ENCODE measurements at regions not wholly inside any gene's neighbourhood (a gene's known extent, or its start where the extent isn't known, plus 50 kb on each side); places are given as distances from the start of the nearest gene placed in this dataset.

- H3K27me3 Mint-ChIP-seq: no peaks in the 10 kb centered on the region
- Histone ChIP-seq H3K36me3 (ENCODE audit: insufficient read depth, low read length) (no peaks in the 10 kb centered on the region), H3K27ac (ENCODE audit: low read depth in 1 of 2, low read length in 2 of 2) (no peak overlapping the region), H3K4me3 (ENCODE audit: low read length) (no peak overlapping the region), H3K9me3 (ENCODE audit: control insufficient read depth in 1 of 2, insufficient read depth in 1 of 2, low read length in 2 of 2) (peaks cover 0 to 6% of the 10 kb centered on the region in 2 experiments), H3K27me3 (ENCODE audit: control insufficient read depth in 1 of 2, insufficient read depth in 2 of 2, low read length in 2 of 2) (no peaks in the 10 kb centered on the region), H3K4me1 (ENCODE audit: insufficient read depth, low read length) (no peaks in the 10 kb centered on the region)
- ChIA-PET CTCF (no interaction called here), POLR2A (no interaction called here)
- TF ChIP-seq CTCF (IDR thresholded peaks at IDR 0.05): no peak
- no peak overlapping the region for H3K27ac Mint-ChIP-seq
- no peak overlapping the region for H3K4me3 Mint-ChIP-seq
- no peak for DNase-seq
- peaks cover 2% of the 10 kb centered on the region for H3K9me3 Mint-ChIP-seq
- no peaks in the 10 kb centered on the region for H3K4me1 Mint-ChIP-seq (ENCODE audit: low read depth)
- intact Hi-C loops (cut with DNase I, micrococcal nuclease): no loop called here
- no peak for ATAC-seq (ENCODE audit: poor library complexity)
- H3K36me3 Mint-ChIP-seq (ENCODE audit: low read depth): no peaks in the 10 kb centered on the region
Measured at GRCh38 chr12:77429426-77429825, 364.1 kb upstream of the E2F7 start.

GRCh38 chr12:77421152-77421551 is 355.8 kb upstream of the E2F7 start:
- no peak for DNase-seq
- intact Hi-C loops (cut with DNase I, micrococcal nuclease): no loop called here
- Mint-ChIP-seq H3K4me1 (ENCODE audit: low read depth) (no peaks in the 10 kb centered on the region), H3K36me3 (ENCODE audit: low read depth) (no peaks in the 10 kb centered on the region), H3K9me3 (peaks cover 2% of the 10 kb centered on the region), H3K4me3 (no peak overlapping the region), H3K27me3 (no peaks in the 10 kb centered on the region), H3K27ac (no peak overlapping the region)
- no peak overlapping the region for H3K4me3 ChIP-seq (ENCODE audit: low read length)
- no peaks in the 10 kb centered on the region for H3K36me3 ChIP-seq (ENCODE audit: insufficient read depth, low read length)
- no peaks in the 10 kb centered on the region for H3K4me1 ChIP-seq (ENCODE audit: insufficient read depth, low read length)
- H3K27ac ChIP-seq (ENCODE audit: low read depth in 1 of 2, low read length in 2 of 2): no peak overlapping the region
- ChIA-PET POLR2A (no interaction called here), CTCF (no interaction called here)
- ATAC-seq (ENCODE audit: poor library complexity): no peak
- peaks cover 5% of the 10 kb centered on the region in 2 experiments for H3K9me3 ChIP-seq (ENCODE audit: control insufficient read depth in 1 of 2, insufficient read depth in 1 of 2, low read length in 2 of 2)
- TF ChIP-seq CTCF (IDR thresholded peaks at IDR 0.05): no peak
- no peaks in the 10 kb centered on the region for H3K27me3 ChIP-seq (ENCODE audit: control insufficient read depth in 1 of 2, insufficient read depth in 2 of 2, low read length in 2 of 2)

GRCh38 chr12:77409551-77409950 is 344.2 kb upstream of the E2F7 start:
- intact Hi-C loops (cut with DNase I, micrococcal nuclease): no loop called here
- Histone ChIP-seq H3K27ac (ENCODE audit: low read depth in 1 of 2, low read length in 2 of 2) (no peak overlapping the region), H3K4me3 (ENCODE audit: low read length) (no peak overlapping the region), H3K9me3 (ENCODE audit: control insufficient read depth in 1 of 2, insufficient read depth in 1 of 2, low read length in 2 of 2) (no peaks in the 10 kb centered on the region), H3K36me3 (ENCODE audit: insufficient read depth, low read length) (no peaks in the 10 kb centered on the region), H3K4me1 (ENCODE audit: insufficient read depth, low read length) (no peaks in the 10 kb centered on the region), H3K27me3 (ENCODE audit: control insufficient read depth in 1 of 2, insufficient read depth in 2 of 2, low read length in 2 of 2) (no peaks in the 10 kb centered on the region)
- no peak for TF ChIP-seq CTCF (IDR thresholded peaks at IDR 0.05)
- Mint-ChIP-seq H3K27ac (no peak overlapping the region), H3K4me3 (no peak overlapping the region), H3K27me3 (no peaks in the 10 kb centered on the region), H3K36me3 (ENCODE audit: low read depth) (no peaks in the 10 kb centered on the region), H3K4me1 (ENCODE audit: low read depth) (no peaks in the 10 kb centered on the region), H3K9me3 (no peaks in the 10 kb centered on the region)
- DNase-seq (no peak), ATAC-seq (ENCODE audit: poor library complexity) (no peak)
- POLR2A ChIA-PET: no interaction called here
- CTCF ChIA-PET: no interaction called here

Measured in CD4-positive, alpha-beta T cell (primary cell).